Astrocyte (in vitro differentiated cells and primary cell): ENCODE measurements at regions not wholly inside any gene's neighbourhood (a gene's known extent, or its start where the extent isn't known, plus 50 kb on each side); places are given as distances from the start of the nearest gene placed in this dataset.

Experiments used
- DNase-seq: peaks from one replicate; pipeline ENCODE4 v3.0.0-alpha.2; 2010; ENCODE audit warnings: low read depth
- FAIRE-seq: peaks from 2 replicates; lab custom pipeline; 2011; peaks lifted over from hg19 to GRCh38; lab: Jason Lieb, UNC
- H2AFZ ChIP-seq: 2 replicates; pipeline ENCODE4 v1.6.0; 2012; ENCODE audit warnings: low read depth, low read length, inconsistent platforms
- H3K27ac ChIP-seq: 2 replicates; pipeline ENCODE4 v1.5.1; 2011; ENCODE audit warnings: low read depth, low read length, inconsistent platforms
- H3K27me3 ChIP-seq: 2 replicates; pipeline ENCODE4 v1.6.0; 2011; ENCODE audit warnings: low read length, inconsistent platforms; ENCODE audit not compliant: insufficient read depth
- H3K36me3 ChIP-seq: 2 replicates; pipeline ENCODE4 v1.5.1; 2011; ENCODE audit warnings: low read length, inconsistent platforms; ENCODE audit not compliant: insufficient read depth
- H3K4me1 ChIP-seq: 2 replicates; pipeline ENCODE4 v1.5.1; 2011; ENCODE audit warnings: low read length, inconsistent platforms; ENCODE audit not compliant: insufficient read depth
- H3K4me2 ChIP-seq: 2 replicates; pipeline ENCODE4 v1.6.0; 2012; ENCODE audit warnings: low read length, inconsistent platforms
- H3K4me3 ChIP-seq: 2 replicates; pipeline ENCODE4 v1.5.1; 2011; ENCODE audit warnings: low read depth, mild to moderate bottlenecking, low read length, inconsistent platforms; ENCODE audit not compliant: insufficient read depth
- H3K79me2 ChIP-seq: 2 replicates; pipeline ENCODE4 v1.6.0; 2012; ENCODE audit warnings: mild to moderate bottlenecking, low read length, inconsistent platforms; ENCODE audit not compliant: insufficient read depth
- H3K9ac ChIP-seq: 2 replicates; pipeline ENCODE4 v1.6.0; 2012; ENCODE audit warnings: mild to moderate bottlenecking, low read length, inconsistent platforms
- H3K9me3 ChIP-seq: 2 replicates; pipeline ENCODE4 v1.5.1; 2012; ENCODE audit warnings: low read depth, mild to moderate bottlenecking, low read length, inconsistent platforms; ENCODE audit not compliant: insufficient read depth
- H4K20me1 ChIP-seq: 2 replicates; pipeline ENCODE4 v1.6.0; 2012; ENCODE audit warnings: low read length, inconsistent platforms; ENCODE audit not compliant: insufficient read depth
- H3K27ac Mint-ChIP-seq: one replicate; pipeline ENCODE4 v1.8.0; 2021; ENCODE audit warnings: mild to moderate bottlenecking, mixed read lengths; ENCODE audit not compliant: unreplicated experiment
- H3K27me3 Mint-ChIP-seq: one replicate; pipeline ENCODE4 v1.8.0; 2021; ENCODE audit warnings: low read depth, mixed read lengths; ENCODE audit not compliant: unreplicated experiment
- H3K36me3 Mint-ChIP-seq: one replicate; pipeline ENCODE4 v1.8.0; 2021; ENCODE audit warnings: low read depth, mixed read lengths; ENCODE audit not compliant: unreplicated experiment
- H3K4me1 Mint-ChIP-seq: one replicate; pipeline ENCODE4 v1.8.0; 2021; ENCODE audit warnings: low read depth, mixed read lengths; ENCODE audit not compliant: unreplicated experiment
- H3K4me3 Mint-ChIP-seq: one replicate; pipeline ENCODE4 v1.8.0; 2021; ENCODE audit warnings: mild to moderate bottlenecking, moderate library complexity, mixed read lengths; ENCODE audit not compliant: unreplicated experiment
- H3K9me3 Mint-ChIP-seq: one replicate; pipeline ENCODE4 v1.8.0; 2021; ENCODE audit warnings: mild to moderate bottlenecking, mixed read lengths; ENCODE audit not compliant: unreplicated experiment
- CTCF ChIP-seq: IDR thresholded peaks from 2 replicates; pipeline ENCODE4 v1.5.1; 2011; ENCODE audit warnings: low read depth, mild to moderate bottlenecking, inconsistent platforms, low read length, moderate library complexity; ENCODE audit not compliant: insufficient read depth
- EZH2 ChIP-seq: IDR thresholded peaks from 2 replicates; pipeline ENCODE4 v1.6.1; 2012; ENCODE audit warnings: mild to moderate bottlenecking, low read length, inconsistent platforms; ENCODE audit not compliant: insufficient read depth

GRCh38 chr17:55571095-55571494 is 59.8 kb upstream of the SMIM36 start:
- Histone ChIP-seq H3K4me1 (peaks cover 9% of the 10 kb centered on the region), H3K36me3 (no peaks in the 10 kb centered on the region), H3K4me2 (no peak overlapping the region), H3K79me2 (no peaks in the 10 kb centered on the region), H4K20me1 (no peaks in the 10 kb centered on the region), H2AFZ (no peak overlapping the region), H3K27me3 (no peaks in the 10 kb centered on the region), H3K4me3 (no peak overlapping the region), H3K27ac (no peak overlapping the region), H3K9ac (no peak overlapping the region), H3K9me3 (no peaks in the 10 kb centered on the region)
- no peak overlapping the region for H3K27ac Mint-ChIP-seq
- peak; percentile 46 for DNase-seq
- no peak for FAIRE-seq
- H3K27me3 Mint-ChIP-seq: peaks cover 3% of the 10 kb centered on the region
- no peak for TF ChIP-seq CTCF
- TF ChIP-seq EZH2: no peak
- H3K36me3 Mint-ChIP-seq: no peaks in the 10 kb centered on the region
- H3K9me3 Mint-ChIP-seq: no peaks in the 10 kb centered on the region
- H3K4me3 Mint-ChIP-seq: no peak overlapping the region
- H3K4me1 Mint-ChIP-seq: no peaks in the 10 kb centered on the region

GRCh38 chr17:55570391-55570790 is 59.1 kb upstream of the SMIM36 start:
- H3K4me1 Mint-ChIP-seq: no peaks in the 10 kb centered on the region
- H3K4me3 Mint-ChIP-seq: no peak overlapping the region
- Histone ChIP-seq H3K27ac (no peak overlapping the region), H3K9me3 (no peaks in the 10 kb centered on the region), H4K20me1 (no peaks in the 10 kb centered on the region), H3K4me3 (no peak overlapping the region), H3K4me2 (no peak overlapping the region), H2AFZ (no peak overlapping the region), H3K27me3 (no peaks in the 10 kb centered on the region), H3K36me3 (no peaks in the 10 kb centered on the region), H3K79me2 (no peaks in the 10 kb centered on the region), H3K4me1 (peaks cover 4% of the 10 kb centered on the region), H3K9ac (no peak overlapping the region)
- peaks cover 3% of the 10 kb centered on the region for H3K27me3 Mint-ChIP-seq
- DNase-seq: no peak
- no peak for FAIRE-seq
- TF ChIP-seq CTCF (no peak), EZH2 (no peak)
- no peaks in the 10 kb centered on the region for H3K36me3 Mint-ChIP-seq
- no peak overlapping the region for H3K27ac Mint-ChIP-seq
- no peaks in the 10 kb centered on the region for H3K9me3 Mint-ChIP-seq

DNA sequence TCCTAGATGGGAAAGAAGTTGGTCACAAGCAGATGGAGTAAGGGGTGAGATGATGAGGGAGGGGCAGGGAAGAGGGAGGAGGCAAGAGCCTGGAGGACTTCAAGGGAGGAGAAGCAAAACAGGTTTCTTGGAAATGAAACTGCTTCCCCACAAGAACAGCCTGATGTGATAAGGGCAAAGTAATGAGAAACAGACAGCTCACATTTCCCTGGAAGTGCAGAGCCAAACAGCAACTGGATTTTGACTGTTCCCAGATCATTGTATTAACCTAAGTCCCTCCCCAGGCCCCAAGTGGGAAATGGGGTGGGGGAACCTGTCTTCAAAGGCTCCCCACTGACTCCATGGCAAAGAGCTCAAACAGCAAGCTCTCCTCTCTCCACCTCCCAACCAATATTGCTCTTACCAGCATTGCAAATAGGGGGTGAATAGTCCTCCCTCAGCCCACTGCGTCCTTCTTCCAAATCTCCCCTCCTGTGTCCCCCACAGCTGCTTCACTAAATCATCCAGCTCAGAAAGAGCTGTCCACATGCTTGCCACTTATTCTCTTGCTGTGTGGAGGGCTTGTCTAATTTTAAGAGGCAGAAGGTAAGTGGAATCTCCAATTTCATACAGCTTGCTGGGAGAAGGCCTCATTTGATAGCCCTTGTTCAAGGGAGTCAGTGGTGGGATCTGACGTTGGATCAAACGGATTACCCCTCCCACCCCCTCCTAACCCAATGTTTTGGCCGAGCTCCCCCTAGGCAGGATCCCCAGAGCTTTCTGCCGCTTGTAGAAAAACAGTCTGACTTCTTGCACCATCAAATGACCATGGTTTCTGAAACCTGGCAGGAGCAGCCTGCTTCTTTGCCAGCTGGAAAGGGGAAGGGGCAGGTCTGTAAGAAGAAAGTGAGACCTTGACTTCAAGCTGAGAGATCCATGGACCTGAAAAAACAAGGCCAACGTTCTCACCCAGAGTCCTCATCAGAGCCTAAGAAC is 56.3 kb upstream of the SMIM36 start:
- Mint-ChIP-seq H3K36me3 (no peaks in the 10 kb centered on the region), H3K27me3 (peaks cover 3% of the 10 kb centered on the region), H3K4me3 (no peak overlapping the region), H3K27ac (no peak overlapping the region), H3K4me1 (no peaks in the 10 kb centered on the region), H3K9me3 (no peaks in the 10 kb centered on the region)
- no peaks in the 10 kb centered on the region for H3K27me3 ChIP-seq
- H3K9me3 ChIP-seq: no peaks in the 10 kb centered on the region
- no peak overlapping the region for H3K4me3 ChIP-seq
- H3K4me2 ChIP-seq: no peak overlapping the region
- H2AFZ ChIP-seq: no peak overlapping the region
- TF ChIP-seq EZH2: no peak
- TF ChIP-seq CTCF: no peak
- no peak overlapping the region for H3K27ac ChIP-seq
- no peaks in the 10 kb centered on the region for H3K36me3 ChIP-seq
- H3K9ac ChIP-seq: no peak overlapping the region
- DNase-seq (no peak), FAIRE-seq (no peak)
- H3K4me1 ChIP-seq: peaks cover 4% of the 10 kb centered on the region
- H3K79me2 ChIP-seq: no peaks in the 10 kb centered on the region
- no peaks in the 10 kb centered on the region for H4K20me1 ChIP-seq
